Natural killer cell (primary cell): ENCODE measurements at regions not wholly inside any gene's neighbourhood (a gene's known extent, or its start where the extent isn't known, plus 50 kb on each side); places are given as distances from the start of the nearest gene placed in this dataset.

Source experiments
- ATAC-seq, 3 donors: fragments of 150-1000 bp in 2 of 3; fragments of 200-7000 bp in 1 of 3; cut with Tn5 transposase; 1 replicate in 1 of 3; 2 replicates in 2 of 3; pipeline ENCODE4 v1.10.0; 2021; ENCODE audit warnings: mild to moderate bottlenecking in 2 of 3, moderate library complexity in 2 of 3
- DNase-seq, 2 donors: peaks; one replicate each; pipeline versions ENCODE4 v3.0.0 to v3.0.0-alpha.2; 2013 to 2021; ENCODE audit warnings: mixed read lengths in 1 of 2
- H3K27ac ChIP-seq: one replicate; pipeline ENCODE4 v1.5.1; 2013; ENCODE audit warnings: mild to moderate bottlenecking, low read length
- H3K27me3 ChIP-seq: one replicate; pipeline ENCODE4 v1.6.1; 2013; ENCODE audit warnings: low read length; ENCODE audit not compliant: control insufficient read depth, insufficient read depth
- H3K36me3 ChIP-seq: one replicate; pipeline ENCODE4 v1.6.1; 2013; ENCODE audit warnings: low read length; ENCODE audit not compliant: control insufficient read depth, insufficient read depth
- H3K4me1 ChIP-seq: one replicate; pipeline ENCODE4 v1.6.1; 2013; ENCODE audit warnings: low read length; ENCODE audit not compliant: control insufficient read depth, insufficient read depth
- H3K4me3 ChIP-seq: one replicate; pipeline ENCODE4 v1.5.1; 2013; ENCODE audit warnings: low read length
- H3K9me3 ChIP-seq: one replicate; pipeline ENCODE4 v1.6.1; 2013; ENCODE audit warnings: low read length; ENCODE audit not compliant: control insufficient read depth, insufficient read depth
- H3K27ac Mint-ChIP-seq, 2 donors: one replicate each; pipeline ENCODE4 v1.8.0; 2022; ENCODE audit warnings: mild to moderate bottlenecking in 2 of 2, mixed read lengths in 2 of 2, moderate library complexity in 1 of 2
- H3K27me3 Mint-ChIP-seq, 2 donors: one replicate each; pipeline ENCODE4 v1.8.0; 2022; ENCODE audit warnings: low read depth in 2 of 2, mixed read lengths in 2 of 2
- H3K36me3 Mint-ChIP-seq: one replicate; pipeline ENCODE4 v1.8.0; 2022; ENCODE audit warnings: mixed read lengths
- H3K4me1 Mint-ChIP-seq, 2 donors: one replicate each; pipeline ENCODE4 v1.8.0; 2022; ENCODE audit warnings: mixed read lengths in 2 of 2
- H3K4me3 Mint-ChIP-seq: one replicate; pipeline ENCODE4 v1.8.0; 2022; ENCODE audit warnings: mild to moderate bottlenecking, moderate library complexity, mixed read lengths
- H3K9me3 Mint-ChIP-seq, 2 donors: one replicate each; pipeline ENCODE4 v1.8.0; 2022; ENCODE audit warnings: mixed read lengths in 2 of 2
- WGBS: methylation state at CpG from one replicate; pipeline ENCODE4 v1.1.7; 2013; ENCODE audit warnings: missing lambda C conversion rate; ENCODE audit not compliant: insufficient coverage; 5-methylcytosine and 5-hydroxymethylcytosine counted together
- intact Hi-C: fragments of 100-400 bp; cut with micrococcal nuclease; formaldehyde crosslinking; loops from one replicate; pipeline ENCODE4 v1.14.2; 2022
- TF ChIP-seq, protein P1 (sequence below): fragments of 200-600 bp; IDR thresholded peaks from one replicate; pipeline ENCODE4 v1.8.0; 2022; ENCODE audit warnings: antibody characterized with exemption

DNA sequence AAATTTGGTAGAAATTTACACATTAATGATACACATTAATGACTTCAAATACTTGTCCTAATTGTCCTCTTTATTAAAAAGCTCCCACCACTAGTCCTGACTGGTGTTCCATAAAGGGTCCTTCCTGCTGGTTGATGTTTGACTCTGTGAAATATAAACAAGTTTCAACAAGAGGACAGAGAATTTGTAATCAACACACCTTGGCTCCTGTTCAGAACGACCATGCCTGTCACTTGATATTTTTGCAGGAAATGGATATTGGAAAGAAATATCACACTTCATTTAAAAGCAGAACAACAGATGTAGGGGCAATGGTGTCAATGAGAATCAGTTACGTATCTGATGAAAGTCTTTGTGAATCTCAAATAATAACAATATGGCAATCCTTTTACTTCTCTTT, 211.7 kb downstream of the ENC1 start:
- Mint-ChIP-seq H3K4me3 (no peak overlapping the region), H3K9me3 (no peaks in the 10 kb centered on the region), H3K4me1 (peaks cover 4 to 8% of the 10 kb centered on the region in 2 donors), H3K27me3 (peaks cover 0 to 18% of the 10 kb centered on the region in 2 donors), H3K27ac (no peak overlapping the region), H3K36me3 (no peaks in the 10 kb centered on the region)
- H3K36me3 ChIP-seq: no peaks in the 10 kb centered on the region
- no peaks in the 10 kb centered on the region for H3K9me3 ChIP-seq
- H3K4me1 ChIP-seq: peaks cover 3% of the 10 kb centered on the region
- WGBS: 67% methylated on average over 2 of the region's 2 CpGs
- intact Hi-C loops: no loop called here
- TF ChIP-seq, protein P1, sequence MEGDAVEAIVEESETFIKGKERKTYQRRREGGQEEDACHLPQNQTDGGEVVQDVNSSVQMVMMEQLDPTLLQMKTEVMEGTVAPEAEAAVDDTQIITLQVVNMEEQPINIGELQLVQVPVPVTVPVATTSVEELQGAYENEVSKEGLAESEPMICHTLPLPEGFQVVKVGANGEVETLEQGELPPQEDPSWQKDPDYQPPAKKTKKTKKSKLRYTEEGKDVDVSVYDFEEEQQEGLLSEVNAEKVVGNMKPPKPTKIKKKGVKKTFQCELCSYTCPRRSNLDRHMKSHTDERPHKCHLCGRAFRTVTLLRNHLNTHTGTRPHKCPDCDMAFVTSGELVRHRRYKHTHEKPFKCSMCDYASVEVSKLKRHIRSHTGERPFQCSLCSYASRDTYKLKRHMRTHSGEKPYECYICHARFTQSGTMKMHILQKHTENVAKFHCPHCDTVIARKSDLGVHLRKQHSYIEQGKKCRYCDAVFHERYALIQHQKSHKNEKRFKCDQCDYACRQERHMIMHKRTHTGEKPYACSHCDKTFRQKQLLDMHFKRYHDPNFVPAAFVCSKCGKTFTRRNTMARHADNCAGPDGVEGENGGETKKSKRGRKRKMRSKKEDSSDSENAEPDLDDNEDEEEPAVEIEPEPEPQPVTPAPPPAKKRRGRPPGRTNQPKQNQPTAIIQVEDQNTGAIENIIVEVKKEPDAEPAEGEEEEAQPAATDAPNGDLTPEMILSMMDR: no peak
- no peaks in the 10 kb centered on the region for H3K27me3 ChIP-seq
- no peak overlapping the region for H3K4me3 ChIP-seq
- H3K27ac ChIP-seq: no peak overlapping the region
- ATAC-seq: no peak
- DNase-seq: no peak

DNA sequence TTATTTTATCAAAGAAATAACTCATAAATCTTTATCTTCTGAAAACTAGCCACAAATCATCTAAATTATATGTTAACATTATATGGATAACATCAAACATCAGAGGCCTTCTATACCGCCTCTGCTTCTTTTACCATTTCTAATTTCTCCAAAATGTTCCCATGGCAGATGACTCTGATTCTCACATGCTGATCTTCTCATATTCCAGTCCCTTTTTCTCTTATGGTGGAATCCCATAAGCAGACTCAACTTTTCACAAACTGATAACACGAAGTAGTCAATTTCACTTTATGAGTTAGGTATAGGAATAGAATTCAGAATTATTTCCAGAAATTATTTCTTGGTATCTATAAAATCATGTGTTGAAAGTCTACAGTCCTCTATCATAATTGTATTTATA, 212.3 kb downstream of the ENC1 start:
- H3K4me3 ChIP-seq: no peak overlapping the region
- Mint-ChIP-seq H3K27ac (no peak overlapping the region), H3K4me1 (peaks cover 1 to 3% of the 10 kb centered on the region in 2 donors), H3K9me3 (no peaks in the 10 kb centered on the region), H3K4me3 (no peak overlapping the region), H3K27me3 (peaks cover 0 to 14% of the 10 kb centered on the region in 2 donors), H3K36me3 (no peaks in the 10 kb centered on the region)
- TF ChIP-seq, protein P1: no peak
- WGBS: 86% methylated on average over 1 of the region's 2 CpGs
- no peaks in the 10 kb centered on the region for H3K36me3 ChIP-seq
- DNase-seq: no peak
- no peaks in the 10 kb centered on the region for H3K9me3 ChIP-seq
- H3K4me1 ChIP-seq: peaks cover 3% of the 10 kb centered on the region
- no peak for ATAC-seq
- intact Hi-C loops: no loop called here
- H3K27ac ChIP-seq: no peak overlapping the region
- H3K27me3 ChIP-seq: no peaks in the 10 kb centered on the region

DNA sequence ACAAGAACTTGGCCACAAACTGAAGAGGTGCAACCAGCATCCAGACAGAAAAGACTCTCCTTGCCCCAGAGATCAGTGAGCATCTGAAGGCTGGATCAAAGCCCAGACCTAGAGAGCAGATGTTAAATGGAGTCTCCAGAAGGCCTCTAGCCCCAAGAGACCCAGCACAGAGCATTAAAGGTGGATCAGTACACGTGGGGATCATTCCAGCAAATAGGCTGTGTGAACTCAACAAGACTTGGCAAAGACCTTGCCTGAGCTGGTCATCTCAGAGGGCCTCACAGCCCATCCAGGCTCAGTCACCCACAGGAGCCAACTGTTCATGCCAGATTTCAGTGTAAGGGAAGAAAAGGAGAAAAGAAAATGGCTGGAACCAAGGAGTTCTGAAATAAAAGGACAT, 214.0 kb downstream of the ENC1 start:
- Mint-ChIP-seq H3K4me1 (no peaks in the 10 kb centered on the region), H3K36me3 (no peaks in the 10 kb centered on the region), H3K9me3 (no peaks in the 10 kb centered on the region), H3K4me3 (no peak overlapping the region), H3K27ac (no peak overlapping the region), H3K27me3 (peaks cover 0 to 9% of the 10 kb centered on the region in 2 donors)
- H3K4me1 ChIP-seq: no peaks in the 10 kb centered on the region
- H3K36me3 ChIP-seq: no peaks in the 10 kb centered on the region
- WGBS: 42% methylated on average over 1 of the region's 1 CpG
- ATAC-seq (no peak), DNase-seq (no peak)
- intact Hi-C loops: no loop called here
- no peak overlapping the region for H3K4me3 ChIP-seq
- TF ChIP-seq, protein P1: no peak
- no peaks in the 10 kb centered on the region for H3K27me3 ChIP-seq
- no peaks in the 10 kb centered on the region for H3K9me3 ChIP-seq
- H3K27ac ChIP-seq: no peak overlapping the region

DNA sequence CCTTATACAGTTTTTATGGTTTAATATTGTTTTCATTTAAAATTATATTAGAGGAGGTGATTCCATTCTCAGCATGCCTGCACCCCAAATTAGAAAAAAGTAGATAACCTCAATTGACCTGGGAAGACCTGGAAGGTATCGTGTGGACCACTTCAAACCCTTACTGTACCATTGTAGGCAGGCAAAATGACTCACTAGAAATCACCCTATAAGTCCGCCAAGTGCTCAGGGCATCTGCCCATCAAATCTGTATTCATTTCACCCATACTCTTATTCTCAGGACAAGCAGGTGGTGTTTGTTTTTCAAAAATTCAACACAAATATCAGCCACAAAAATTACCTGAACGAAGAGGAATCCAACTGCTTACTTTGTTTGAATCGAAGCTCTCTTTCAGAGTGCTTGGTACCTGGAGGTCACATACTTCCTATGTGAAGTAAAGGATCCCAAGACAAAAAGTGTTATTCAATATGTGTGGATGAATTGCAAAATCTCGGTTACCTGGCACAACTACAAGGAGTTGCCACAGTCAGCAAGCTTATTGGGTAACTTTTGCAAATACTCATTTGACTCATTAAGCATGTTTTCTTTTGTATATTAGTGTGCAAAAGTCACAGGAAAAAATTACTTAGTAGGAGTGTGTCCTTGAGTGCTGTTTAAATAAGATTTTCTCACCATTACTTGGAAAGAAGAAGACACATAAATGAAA, 216.2 kb downstream of the ENC1 start:
- Mint-ChIP-seq H3K27me3 (peaks cover 0 to 1% of the 10 kb centered on the region in 2 donors), H3K4me3 (no peak overlapping the region), H3K4me1 (no peaks in the 10 kb centered on the region), H3K36me3 (no peaks in the 10 kb centered on the region), H3K27ac (no peak overlapping the region), H3K9me3 (no peaks in the 10 kb centered on the region)
- H3K27ac ChIP-seq: no peak overlapping the region
- TF ChIP-seq, protein P1: no peak
- intact Hi-C loops: no loop called here
- no peaks in the 10 kb centered on the region for H3K4me1 ChIP-seq
- no peaks in the 10 kb centered on the region for H3K9me3 ChIP-seq
- H3K27me3 ChIP-seq: no peaks in the 10 kb centered on the region
- 86% methylated on average over 5 of the region's 5 CpGs for WGBS
- H3K4me3 ChIP-seq: no peak overlapping the region
- ATAC-seq: no peak
- no peaks in the 10 kb centered on the region for H3K36me3 ChIP-seq
- no peak for DNase-seq
